HG03175 (cell line): ENCODE measurements at regions not wholly inside any gene's neighbourhood (a gene's known extent, or its start where the extent isn't known, plus 50 kb on each side); places are given as distances from the start of the nearest gene placed in this dataset.

ENCODE experiments used
- ATAC-seq: cut with Tn5 transposase; IDR thresholded peaks from one replicate; pipeline ENCODE4 v1.9.1; 2021; ENCODE audit warnings: mild to moderate bottlenecking, moderate library complexity; ENCODE audit not compliant: unreplicated experiment

DNA sequence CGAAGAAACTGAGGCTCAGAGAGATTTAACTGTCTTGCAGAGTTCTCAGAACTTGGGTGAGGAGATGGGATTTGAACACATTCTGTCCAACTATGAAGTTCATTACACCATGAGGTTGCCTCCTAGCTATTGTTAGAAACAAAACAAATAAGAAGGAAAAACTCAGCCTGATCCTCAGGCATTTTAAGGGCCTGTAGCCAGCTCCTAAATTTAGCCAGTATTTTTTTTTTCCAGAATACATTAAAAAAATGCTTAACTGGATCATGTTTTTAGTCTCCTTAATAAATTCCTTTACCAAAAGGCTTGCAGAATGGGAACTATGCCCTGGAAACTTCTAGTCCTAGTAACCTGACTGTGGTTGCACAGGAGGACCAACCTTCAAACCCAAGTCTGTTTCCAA is 212.0 kb downstream of the CSNK2A3 start:
- no peak for ATAC-seq

DNA sequence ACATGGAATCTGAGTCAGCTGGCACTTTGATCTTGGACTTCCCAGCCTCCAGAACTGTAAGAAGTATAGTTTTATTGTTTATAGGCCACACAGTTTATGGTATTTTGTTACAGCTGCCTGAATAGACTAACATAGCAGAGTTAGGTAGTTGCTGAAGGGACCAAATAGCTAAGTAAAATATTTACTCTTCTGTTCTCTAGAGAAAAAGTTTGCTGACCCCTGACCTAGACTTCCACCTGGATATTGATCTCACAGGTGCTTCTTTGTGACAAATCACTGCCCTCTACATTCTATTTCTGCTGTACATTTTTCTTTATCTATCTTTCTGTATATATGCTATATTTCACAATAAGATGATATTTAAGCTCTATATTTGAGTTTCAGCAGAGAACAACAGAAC is 212.5 kb downstream of the CSNK2A3 start:
- no peak for ATAC-seq

DNA sequence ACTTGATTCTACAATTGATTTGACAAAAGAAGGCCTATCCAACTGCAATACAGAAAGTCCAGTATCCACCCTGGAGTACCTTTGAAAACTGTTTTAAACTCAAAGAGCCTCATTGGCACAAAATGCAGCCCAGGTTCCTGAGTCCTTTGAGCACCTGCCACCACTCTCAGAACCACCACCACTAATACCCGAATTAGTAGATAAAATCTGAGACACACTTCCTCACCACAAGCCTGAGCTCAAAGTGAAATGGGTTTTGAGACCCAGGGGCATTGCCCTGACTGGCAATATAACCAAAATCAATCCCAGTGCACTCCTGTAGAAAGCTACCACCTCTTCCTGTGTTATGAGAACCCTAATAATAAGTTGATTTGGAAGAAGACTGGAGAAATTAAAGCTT is 215.7 kb downstream of the CSNK2A3 start:
- no peak for ATAC-seq

DNA sequence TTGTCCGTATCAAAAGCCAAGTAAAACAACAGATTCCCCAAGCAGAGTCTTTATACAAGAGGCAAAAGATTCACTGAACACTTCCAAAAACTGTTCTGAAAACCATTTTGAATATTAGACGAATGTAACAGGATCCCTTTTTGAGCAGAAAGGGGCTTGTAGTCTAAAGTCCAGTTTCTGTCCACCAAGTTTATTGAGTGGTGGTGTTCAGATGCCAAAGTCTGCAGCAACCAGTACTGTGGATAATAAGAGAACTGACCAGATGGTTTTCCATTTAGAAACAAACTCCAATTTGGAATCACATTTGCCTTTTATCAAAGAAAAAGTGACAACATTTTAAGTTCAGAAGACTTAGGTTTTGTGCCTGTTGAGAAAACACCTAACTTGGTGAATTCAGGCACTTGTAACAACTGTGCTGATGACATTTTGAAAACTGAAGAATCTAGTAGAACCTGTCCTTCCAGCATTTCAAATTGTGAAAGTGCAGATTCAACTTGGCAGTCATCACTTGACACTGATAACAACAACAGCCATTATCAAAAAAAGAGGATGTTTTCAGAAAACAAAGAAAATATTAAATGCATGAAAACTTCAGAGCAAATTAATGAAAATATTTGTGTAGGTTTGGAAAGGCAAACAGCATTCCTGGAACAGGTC is 217.1 kb downstream of the CSNK2A3 start:
- no peak for ATAC-seq

DNA sequence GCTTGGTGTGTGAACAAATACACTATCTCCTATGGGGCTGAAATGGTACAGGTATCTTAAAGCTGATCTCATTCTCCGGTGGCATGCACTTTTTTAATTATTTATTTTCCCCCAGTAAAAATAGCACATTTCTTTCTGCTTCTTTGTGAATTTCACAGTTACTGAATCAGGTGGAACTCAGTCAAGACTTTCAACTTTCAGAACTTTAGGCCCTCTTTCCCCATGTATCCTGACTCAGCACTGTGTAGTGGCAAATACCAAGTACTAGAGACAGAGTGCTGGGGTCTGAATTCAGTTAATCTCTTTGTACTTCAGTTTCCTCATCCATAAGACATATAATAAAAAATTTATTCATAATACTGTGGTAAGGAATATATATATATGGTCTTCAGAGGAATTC is 223.9 kb downstream of the CSNK2A3 start:
- no peak for ATAC-seq

DNA sequence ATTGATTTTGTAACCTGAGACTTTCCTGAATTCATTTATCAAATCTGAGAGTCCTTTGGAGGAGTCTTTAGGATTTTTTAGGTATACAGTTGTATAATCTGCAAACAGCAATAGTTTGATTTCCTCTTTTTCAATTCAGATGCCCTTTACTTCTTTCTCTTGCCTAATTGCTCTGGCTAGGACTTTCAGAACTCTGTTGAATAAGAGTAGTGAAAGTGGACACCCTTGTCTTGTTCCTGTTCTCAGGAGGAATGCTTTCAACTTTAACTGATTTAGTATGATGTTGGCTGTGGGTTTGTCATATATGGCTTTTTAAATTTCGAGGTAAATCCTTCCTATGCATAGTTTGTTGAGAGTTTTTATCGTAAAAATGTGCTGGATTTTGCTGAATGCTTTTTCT is 227.4 kb downstream of the CSNK2A3 start:
- ATAC-seq, result no peak

DNA sequence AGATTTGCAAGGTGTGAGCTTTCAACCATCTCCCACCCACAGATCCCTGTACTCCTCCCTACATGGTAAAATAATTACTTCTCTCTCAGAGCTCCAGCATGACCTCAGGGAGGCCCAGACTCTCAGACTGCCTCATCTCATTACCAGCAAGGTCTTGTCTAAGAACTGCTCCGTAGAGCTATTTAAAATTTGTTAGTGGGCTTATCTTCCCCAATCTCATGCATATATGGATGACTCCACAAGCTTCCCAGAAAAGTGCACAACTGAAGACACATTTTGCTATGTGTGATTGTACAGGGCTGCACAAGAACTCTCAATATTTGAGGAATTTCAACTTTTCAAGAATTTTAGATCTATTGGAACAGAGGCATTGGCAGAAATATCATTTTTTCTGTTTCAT is 230.3 kb downstream of the CSNK2A3 start:
- ATAC-seq, result no peak

DNA sequence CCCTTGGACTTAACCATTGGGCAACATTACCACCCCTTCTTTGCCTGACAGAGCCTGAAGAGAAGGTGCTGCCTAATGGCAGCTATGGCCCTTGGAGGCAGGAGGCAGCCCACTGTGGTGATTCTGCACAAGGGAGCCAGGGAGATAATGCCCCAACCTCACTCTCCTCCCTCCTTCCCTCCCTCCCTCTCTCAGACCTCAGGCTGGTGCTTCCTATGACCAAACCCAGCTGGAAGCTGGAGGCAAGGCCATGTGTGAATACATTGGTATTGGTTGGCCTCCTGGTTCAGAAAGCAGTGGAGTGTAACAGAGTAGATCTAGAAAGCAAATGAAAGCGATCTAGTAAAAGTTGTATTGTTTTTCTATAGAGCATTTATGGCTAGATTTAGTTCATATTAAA is 233.1 kb downstream of the CSNK2A3 start:
- ATAC-seq, result no peak

DNA sequence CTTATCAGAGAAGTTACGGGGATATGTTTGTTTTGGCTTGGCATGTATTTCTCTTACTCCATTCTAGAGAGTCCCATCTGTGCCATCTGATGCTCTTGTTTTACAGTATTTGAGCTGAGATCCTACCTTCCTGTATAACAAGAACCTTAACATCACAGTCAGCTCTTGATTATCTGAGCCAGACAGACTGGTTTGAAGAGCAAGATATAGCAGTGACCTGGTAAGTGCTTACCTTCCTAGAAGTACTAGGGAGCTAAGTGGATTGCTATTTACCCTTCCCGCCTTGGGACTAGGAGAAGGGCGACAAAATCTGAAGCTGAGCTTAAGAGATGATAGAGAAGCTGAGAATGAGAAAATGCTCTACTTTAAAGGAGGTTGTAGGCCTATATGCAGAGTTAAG is 235.3 kb downstream of the CSNK2A3 start:
- no peak for ATAC-seq

DNA sequence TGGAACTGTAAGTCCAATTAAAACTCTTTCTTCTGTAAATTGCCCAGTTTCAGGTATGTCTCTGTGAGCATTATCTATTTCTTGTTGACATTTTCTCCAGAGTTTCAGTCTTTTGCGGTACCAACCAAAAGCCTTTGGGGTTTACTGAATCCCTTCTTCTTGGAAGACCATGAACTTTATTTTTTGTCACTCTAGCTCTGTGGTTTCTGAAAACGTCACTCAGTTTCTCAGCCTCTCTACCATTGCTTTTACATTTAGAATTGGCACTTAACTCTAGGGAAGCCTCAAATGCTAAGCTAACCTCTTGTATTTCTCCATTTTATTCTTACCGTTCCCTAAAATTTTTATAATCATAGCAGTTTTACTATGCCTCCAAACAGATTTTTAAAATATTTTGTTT is 237.6 kb downstream of the CSNK2A3 start:
- ATAC-seq, result no peak

DNA sequence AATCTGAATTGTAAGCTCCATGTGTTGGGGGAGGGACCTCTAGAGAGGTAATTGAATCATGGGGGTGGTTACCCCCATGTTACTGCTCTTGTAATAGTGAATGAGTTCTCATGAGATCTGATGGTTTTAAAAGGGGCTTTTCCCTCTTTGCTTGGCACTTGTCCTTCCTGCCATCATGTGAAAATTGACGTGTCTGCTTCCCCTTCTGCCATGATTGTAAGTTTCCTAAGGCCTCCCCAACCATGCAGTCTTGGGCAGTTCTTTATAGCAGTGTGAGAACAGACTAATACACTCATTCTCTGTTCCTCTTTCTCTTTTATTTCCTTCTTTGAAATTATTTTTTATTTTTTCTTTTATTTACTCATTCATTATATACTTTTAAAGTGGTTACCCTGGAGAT is 239.4 kb downstream of the CSNK2A3 start:
- ATAC-seq, result no peak

DNA sequence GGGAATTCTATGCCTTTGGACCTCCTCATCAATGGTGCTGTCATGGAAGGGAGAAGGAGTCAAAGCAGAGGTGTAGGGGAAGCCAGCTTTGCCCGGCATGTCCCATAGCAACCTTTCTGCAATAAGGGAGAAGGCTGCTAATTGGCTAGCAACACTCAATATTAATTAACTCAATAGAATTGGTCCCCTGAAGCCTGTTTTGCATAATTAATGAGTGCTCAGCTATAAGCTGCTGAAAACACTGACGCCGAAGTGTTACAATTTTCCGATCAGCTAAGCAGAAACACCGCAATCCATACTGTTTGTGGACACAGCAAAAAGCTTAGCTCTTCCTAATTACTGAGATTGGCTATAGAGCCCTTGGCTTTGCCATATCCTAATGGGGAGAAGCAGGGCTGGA is 245.0 kb downstream of the CSNK2A3 start:
- no peak for ATAC-seq

DNA sequence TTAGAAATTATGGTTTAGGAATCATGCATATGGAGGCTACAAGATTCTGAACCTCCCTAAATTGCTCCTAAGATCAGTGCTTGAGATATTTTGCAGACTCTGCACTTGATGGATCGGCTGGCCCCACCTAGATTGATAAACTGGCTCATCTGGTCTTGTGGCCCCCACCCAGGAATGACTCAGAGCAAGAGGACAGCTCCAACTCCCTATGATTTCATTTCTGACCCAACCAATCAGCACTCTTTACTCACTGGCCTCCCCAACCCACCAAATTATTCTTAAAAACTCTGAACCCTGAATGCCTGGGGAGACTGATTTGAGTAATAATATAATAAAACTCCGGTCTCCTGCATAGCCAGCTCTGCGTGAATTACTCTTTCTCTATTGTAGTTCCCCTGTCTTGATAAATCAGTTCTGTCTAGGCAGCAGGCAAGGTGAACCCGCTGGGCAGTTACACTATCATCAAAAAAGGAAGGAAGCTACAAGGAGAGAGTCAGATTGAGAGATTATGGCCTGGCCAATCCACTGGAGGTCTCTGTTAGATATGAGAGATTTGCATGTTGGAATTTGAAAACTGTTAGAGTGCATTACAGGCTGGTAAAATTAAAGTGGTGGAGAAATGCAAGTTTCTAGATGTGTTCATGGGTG is 245.8 kb downstream of the CSNK2A3 start:
- ATAC-seq, result no peak

DNA sequence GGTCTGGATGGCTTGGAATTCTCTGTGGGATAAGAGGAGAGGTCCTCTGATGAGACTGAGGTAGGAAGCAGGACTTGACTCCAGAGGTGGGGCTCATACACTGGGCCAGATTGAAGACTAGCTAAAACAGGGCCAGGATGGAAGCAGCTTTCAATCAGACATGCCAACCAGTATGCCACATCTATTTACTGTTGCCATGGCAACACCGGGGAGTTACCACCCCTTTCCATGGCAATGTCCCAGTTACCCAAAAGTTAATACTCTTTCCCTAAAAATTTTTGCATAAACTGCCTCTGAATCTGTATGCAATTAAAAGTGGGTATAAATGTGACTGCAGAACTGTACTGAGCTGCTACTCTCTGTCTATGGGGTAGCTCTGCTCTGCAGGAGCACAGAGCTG is 247.5 kb upstream of the ZBED5 start:
- no peak for ATAC-seq

DNA sequence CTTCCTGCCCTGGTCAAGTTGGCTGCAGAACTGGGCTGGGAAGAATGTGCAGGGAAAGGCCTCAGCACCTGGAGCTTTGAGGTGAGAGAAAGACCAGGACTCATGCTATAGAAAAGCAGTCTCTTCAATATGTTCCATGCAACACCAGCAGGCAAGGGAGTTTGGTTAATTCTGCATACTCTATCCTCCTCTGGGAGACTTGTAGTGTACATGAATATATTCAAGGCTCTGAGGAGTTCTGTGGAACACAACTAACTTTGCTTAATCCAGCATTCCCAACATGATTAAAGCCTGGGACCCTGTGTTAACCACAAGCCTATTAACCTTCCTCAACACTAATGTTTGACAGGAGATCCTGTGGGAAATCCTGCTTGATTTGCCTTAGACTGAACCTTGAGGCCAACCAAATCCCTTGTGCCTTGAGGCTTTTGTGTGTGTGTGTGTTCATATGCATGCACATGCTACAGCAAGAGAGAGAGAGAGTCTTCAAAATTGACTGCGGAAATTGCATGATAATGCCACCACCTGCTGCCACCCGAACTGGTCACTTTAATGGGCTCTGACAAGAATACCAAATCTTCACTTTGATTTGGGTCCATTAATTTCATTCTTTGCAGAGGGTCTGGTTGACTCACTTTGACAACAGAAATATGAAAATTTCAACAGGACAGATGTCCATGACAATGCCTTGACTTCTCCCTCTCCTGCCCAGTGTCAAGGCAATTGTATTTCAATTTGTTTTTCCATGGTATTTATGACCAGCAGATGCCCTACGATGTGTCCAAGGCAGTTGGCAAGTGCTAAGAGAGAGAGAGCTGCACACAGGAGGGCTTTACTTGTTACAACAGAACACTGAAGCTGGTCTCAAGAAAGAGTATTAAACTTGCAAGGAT is 238.2 kb upstream of the ZBED5 start:
- ATAC-seq, result no peak

DNA sequence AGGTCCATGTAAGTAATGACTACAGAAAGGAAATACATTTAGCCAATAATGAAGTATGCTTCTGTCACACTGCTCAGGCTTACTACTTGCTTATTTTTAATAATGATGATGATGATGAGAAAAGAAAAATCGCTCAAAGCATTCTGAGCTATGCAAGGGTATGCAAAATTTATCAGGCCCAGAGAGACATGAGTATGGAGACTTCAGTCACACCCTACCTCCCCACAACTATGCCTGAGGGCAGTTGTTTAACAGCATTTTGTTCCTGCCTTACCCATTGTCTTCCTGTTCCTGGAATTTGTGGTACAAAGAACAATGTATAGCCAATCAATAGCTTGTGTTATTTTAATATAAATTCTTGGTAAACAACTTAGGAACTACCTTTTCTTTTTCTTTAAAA is 232.6 kb upstream of the ZBED5 start:
- no peak for ATAC-seq

DNA sequence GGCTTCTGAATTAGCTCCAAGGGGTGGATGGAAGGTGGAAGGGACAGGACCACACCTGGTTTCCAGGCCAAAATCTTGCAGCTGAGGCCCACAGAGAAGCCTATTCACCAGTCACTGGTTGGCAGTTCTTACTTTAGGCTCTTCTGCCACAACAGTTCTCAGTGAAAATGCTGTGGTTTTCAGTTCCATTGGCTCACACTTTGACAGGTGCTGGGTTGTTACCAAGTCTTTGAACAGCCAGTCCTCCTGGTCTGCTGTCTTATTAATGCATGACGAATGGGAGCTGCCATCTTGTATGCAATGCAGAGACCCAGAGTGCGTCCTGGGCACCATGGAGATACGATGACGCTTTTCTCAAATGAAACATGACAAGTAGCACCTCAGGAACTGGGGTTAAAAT is 232.0 kb upstream of the ZBED5 start:
- ATAC-seq, result peak; percentile 45

DNA sequence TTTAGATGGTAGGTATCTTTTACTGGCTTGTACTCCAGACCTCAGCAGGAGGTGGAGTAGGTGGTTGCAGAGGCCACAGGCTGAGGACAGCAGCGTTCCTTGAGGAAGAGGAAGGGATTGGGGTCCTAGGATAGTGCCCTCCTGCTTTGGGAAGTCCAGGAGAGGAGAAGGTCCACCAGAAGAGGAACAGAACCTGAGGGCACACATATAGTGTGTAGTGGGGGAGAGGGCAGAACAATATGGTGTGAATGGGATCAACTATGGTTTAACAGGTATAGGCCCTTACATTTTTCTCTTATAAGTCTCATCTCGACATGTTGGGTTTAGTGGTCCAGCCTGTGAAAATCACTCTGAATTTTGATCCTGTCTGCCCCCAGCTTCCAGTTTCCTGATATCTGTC is 229.1 kb upstream of the ZBED5 start:
- ATAC-seq, result no peak

DNA sequence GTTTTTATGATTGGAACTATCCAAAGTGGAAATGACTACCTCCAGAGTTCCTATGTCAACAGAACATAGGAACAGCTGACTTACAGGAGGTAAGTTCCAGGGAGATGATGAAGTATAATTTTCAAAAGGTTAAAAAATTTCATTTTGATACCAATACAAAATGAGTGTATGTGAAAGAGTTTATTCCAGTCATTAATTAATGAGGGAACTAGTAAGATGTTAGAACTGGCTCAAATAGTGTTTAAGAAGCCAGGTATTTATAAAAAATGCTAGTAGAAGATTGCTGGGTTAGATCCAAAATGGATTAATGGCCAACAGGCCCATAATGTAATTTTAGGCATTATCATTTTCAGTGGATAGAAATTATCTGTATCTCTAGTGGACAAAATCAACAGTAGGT is 227.7 kb upstream of the ZBED5 start:
- no peak for ATAC-seq

DNA sequence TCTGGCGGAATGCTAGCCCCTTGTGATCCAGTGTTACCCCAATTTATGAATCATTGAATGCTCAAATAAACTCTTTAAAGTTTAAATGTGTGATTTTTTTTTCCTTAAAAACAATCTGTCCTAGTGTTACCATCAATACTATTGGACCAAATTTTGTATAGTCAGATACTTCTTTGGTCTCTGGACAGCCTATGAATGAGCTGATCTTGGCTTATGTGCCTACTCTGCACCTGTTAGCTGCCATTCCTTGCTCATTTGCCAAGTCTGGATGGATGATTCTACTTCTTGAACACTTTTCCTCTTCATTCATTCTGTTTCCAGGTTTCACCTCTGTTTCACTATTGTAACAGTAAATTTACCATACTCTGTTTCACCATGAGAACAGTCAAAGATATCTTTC is 226.5 kb upstream of the ZBED5 start:
- no peak for ATAC-seq

DNA sequence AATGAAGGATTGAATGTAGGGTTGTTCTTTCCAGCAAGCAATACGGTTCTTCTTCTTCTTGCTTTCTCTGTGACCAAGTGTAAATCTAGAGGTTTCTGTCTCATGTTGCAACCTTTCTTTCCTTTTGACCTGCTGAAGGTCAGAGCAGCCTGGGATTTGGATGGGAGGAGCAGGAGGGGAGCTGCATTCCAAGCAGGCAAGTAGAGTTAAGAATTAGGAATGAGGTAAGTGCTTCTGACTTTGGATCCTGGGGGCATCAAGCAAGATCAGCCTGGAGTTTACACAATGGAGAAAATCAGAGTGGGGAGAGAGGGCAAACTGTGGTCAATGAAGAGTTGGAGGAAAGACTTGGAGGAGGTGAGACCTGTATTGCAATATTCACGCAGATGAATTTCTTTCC is 225.6 kb upstream of the ZBED5 start:
- no peak for ATAC-seq

DNA sequence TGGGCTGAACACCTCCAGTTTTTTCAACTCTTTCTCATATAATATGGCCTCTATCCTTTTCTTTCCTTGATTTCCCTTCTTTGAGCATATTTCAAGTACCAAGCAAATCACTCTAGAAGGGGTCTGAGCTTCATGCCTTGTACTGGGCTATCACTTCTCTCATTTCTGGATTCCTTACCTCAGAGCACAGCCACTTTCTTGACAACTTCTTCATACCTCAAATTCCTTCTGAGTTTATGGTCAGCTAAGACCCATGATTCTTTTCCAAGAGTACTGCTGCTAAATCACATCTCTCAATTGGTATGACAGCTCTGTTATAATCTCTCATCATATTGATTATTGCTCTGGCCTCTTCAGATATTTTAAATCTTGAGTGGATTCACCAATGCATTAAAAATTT is 224.8 kb upstream of the ZBED5 start:
- no peak for ATAC-seq
